ENCODE measurements at regions not wholly inside any gene's neighbourhood (a gene's known extent, or its start where the extent isn't known, plus 50 kb on each side); places are given as distances from the start of the nearest gene placed in this dataset.

GRCh38 chr7:23913016-23913415 lies 203.0 kb downstream of the STK31 start:
- no peak for TF ChIP-seq POLR2A (IDR thresholded peaks at IDR 0.05)
- TF ChIP-seq, protein P1, sequence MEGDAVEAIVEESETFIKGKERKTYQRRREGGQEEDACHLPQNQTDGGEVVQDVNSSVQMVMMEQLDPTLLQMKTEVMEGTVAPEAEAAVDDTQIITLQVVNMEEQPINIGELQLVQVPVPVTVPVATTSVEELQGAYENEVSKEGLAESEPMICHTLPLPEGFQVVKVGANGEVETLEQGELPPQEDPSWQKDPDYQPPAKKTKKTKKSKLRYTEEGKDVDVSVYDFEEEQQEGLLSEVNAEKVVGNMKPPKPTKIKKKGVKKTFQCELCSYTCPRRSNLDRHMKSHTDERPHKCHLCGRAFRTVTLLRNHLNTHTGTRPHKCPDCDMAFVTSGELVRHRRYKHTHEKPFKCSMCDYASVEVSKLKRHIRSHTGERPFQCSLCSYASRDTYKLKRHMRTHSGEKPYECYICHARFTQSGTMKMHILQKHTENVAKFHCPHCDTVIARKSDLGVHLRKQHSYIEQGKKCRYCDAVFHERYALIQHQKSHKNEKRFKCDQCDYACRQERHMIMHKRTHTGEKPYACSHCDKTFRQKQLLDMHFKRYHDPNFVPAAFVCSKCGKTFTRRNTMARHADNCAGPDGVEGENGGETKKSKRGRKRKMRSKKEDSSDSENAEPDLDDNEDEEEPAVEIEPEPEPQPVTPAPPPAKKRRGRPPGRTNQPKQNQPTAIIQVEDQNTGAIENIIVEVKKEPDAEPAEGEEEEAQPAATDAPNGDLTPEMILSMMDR (IDR thresholded peaks at IDR 0.05), result no peak

Measured in lower leg skin (tissue), 3 donors.